Subcutaneous abdominal adipose tissue (tissue), 5 donors: ENCODE measurements at regions not wholly inside any gene's neighbourhood (a gene's known extent, or its start where the extent isn't known, plus 50 kb on each side); places are given as distances from the start of the nearest gene placed in this dataset.
"Not testable (repeated sequence)": the region's sequence is repeated elsewhere in the genome, so short reads cannot be mapped to it uniquely, and the experiment has no call there.

ENCODE experiments used
- H3K27ac ChIP-seq: one replicate; pipeline ENCODE4 v1.7.0; 2013; ENCODE audit warnings: low read depth, mild to moderate bottlenecking, inconsistent platforms, low read length, moderate library complexity
- H3K27me3 ChIP-seq, 5 donors: one replicate each; pipeline ENCODE4 v1.7.0; 2013; ENCODE audit warnings: low read length in 5 of 5, inconsistent platforms in 1 of 5; ENCODE audit not compliant: control insufficient read depth in 5 of 5, insufficient read depth in 4 of 5
- H3K36me3 ChIP-seq, 5 donors: one replicate each; pipeline ENCODE4 v1.7.0; 2013; ENCODE audit warnings: low read length in 5 of 5; ENCODE audit not compliant: control insufficient read depth in 5 of 5, insufficient read depth in 5 of 5
- H3K4me1 ChIP-seq, 5 donors: one replicate each; pipeline ENCODE4 v1.7.0; 2013; ENCODE audit warnings: low read length in 5 of 5, mild to moderate bottlenecking in 3 of 5, moderate library complexity in 1 of 5; ENCODE audit not compliant: control insufficient read depth in 5 of 5, insufficient read depth in 5 of 5
- H3K4me3 ChIP-seq, 5 donors: one replicate each; pipeline ENCODE4 v1.7.0; 2013; ENCODE audit warnings: low read length in 5 of 5, low read depth in 1 of 5
- H3K9ac ChIP-seq, 5 donors: one replicate each; pipeline ENCODE4 v1.7.0; 2013; ENCODE audit warnings: low read length in 5 of 5, mild to moderate bottlenecking in 4 of 5, moderate library complexity in 3 of 5
- H3K9me3 ChIP-seq, 5 donors: one replicate each; pipeline ENCODE4 v1.7.0; 2013; ENCODE audit warnings: low read length in 5 of 5; ENCODE audit not compliant: control insufficient read depth in 5 of 5
- donor health status: healthy.
- donor health status: healthy.
- donor health status: healthy.
- donor health status: healthy.
- donor health status: healthy.

GRCh38 chr6:135665935-135666334 is 168.4 kb upstream of the AHI1 start:
- Histone ChIP-seq H3K4me3 (no peak overlapping the region), H3K9me3 (peaks cover 0 to 11% (median 0%) of the 10 kb centered on the region in 5 donors), H3K4me1 (peaks cover 3 to 10% (median 8%) of the 10 kb centered on the region in 5 donors), H3K27ac (no peak overlapping the region), H3K9ac (no peak overlapping the region), H3K27me3 (peaks cover 0 to 3% (median 0%) of the 10 kb centered on the region in 5 donors), H3K36me3 (no peaks in the 10 kb centered on the region)

- H3K36me3 ChIP-seq: no peaks in the 10 kb centered on the region
- peaks cover 0 to 3% (median 0%) of the 10 kb centered on the region in 5 donors for H3K27me3 ChIP-seq
- H3K4me3 ChIP-seq: peak overlapping the region; percentile 33 to 61 (median 54)
- peak overlapping the region in 2 of 5 donors; percentile 26 to 52 for H3K9ac ChIP-seq
- no peak overlapping the region for H3K27ac ChIP-seq
- peaks cover 3 to 10% (median 8%) of the 10 kb centered on the region in 5 donors for H3K4me1 ChIP-seq
- H3K9me3 ChIP-seq: peaks cover 0 to 12% (median 6%) of the 10 kb centered on the region in 5 donors
Measured at GRCh38 chr6:135667691-135668455, 170.3 kb upstream of the AHI1 start.

- Histone ChIP-seq H3K9me3 (peaks cover 0 to 7% (median 6%) of the 10 kb centered on the region in 5 donors), H3K27me3 (peaks cover 0 to 3% (median 0%) of the 10 kb centered on the region in 5 donors), H3K4me1 (peaks cover 3 to 10% (median 8%) of the 10 kb centered on the region in 5 donors), H3K36me3 (no peaks in the 10 kb centered on the region), H3K4me3 (peak overlapping the region in 1 of 5 donors; percentile 7), H3K27ac (no peak overlapping the region), H3K9ac (no peak overlapping the region)
Measured at GRCh38 chr6:135672256-135672655, 174.7 kb upstream of the AHI1 start.

DNA sequence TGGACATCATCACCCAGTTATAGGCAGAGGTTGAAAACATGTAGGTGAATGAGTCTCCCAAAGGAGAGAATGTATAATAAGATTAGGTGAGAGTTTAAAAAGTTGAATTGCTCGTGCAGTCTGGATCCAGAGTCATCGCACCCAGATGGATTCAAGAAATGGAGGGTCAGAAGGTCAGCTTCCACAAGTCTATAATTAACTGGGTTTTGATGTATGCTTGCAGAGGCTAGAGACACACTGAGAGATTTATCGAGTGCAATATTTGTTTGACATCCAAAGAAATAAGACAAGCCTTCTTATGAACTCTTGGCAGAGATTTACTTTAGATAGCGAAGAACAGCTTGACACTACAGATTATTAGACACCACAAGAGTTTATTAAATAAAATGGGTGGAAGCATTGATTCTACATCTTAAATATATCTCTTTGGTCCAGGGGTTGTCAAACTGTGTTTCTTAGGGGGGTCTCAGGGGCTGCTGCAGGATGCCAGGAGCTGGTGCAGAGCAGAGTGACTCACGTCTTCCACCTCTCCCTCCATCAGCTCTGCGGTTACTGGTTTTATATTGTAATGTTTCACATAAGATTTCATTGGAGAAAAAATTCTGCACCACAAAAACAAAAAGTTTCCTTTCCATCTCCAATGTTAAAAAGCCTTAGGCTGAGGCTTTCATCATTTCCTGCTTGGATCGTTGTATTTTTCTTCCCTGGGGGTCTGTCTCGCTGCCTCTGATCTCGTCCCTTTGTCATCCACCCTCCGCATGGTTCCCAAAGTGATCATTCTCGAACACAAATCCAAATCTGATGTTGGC is 176.2 kb upstream of the AHI1 start:
- H3K9ac ChIP-seq: no peak overlapping the region
- H3K36me3 ChIP-seq: no peaks in the 10 kb centered on the region
- no peak overlapping the region for H3K4me3 ChIP-seq
- H3K27ac ChIP-seq: no peak overlapping the region
- H3K27me3 ChIP-seq: no peaks in the 10 kb centered on the region
- no peaks in the 10 kb centered on the region for H3K4me1 ChIP-seq
- H3K9me3 ChIP-seq: peaks cover 0 to 7% (median 6%) of the 10 kb centered on the region in 5 donors

DNA sequence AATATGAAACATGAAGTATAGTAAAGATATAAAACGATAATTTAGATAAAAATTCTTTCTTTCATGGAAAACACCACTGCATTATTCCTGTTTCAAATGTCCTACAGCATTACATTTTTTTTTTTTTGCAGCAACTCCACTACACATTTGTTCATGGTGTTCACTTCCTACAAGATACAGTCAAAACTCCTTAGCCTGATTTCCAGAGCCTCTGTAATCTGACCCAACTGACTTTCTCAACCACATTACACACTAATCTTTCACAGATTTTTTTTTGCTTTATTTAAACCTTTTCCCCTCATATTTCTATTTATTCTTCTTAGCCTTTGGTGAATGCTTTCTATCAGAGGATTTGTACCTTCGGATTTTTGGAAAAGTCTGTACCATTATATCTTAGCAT is 176.5 kb upstream of the PDE7B start:
- Histone ChIP-seq H3K4me1 (no peaks in the 10 kb centered on the region), H3K27me3 (no peaks in the 10 kb centered on the region), H3K4me3 (no peak overlapping the region), H3K9me3 (peaks cover 0 to 7% (median 6%) of the 10 kb centered on the region in 5 donors), H3K27ac (no peak overlapping the region), H3K36me3 (no peaks in the 10 kb centered on the region), H3K9ac (no peak overlapping the region)

- Histone ChIP-seq H3K4me3 (no peak overlapping the region), H3K4me1 (peaks cover 0 to under 1% (median 0%) of the 10 kb centered on the region in 5 donors), H3K9ac (no peak overlapping the region), H3K27ac (no peak overlapping the region), H3K9me3 (peaks cover 0 to 7% (median 6%) of the 10 kb centered on the region in 5 donors), H3K27me3 (no peaks in the 10 kb centered on the region), H3K36me3 (no peaks in the 10 kb centered on the region)
Measured at GRCh38 chr6:135675862-135676261, 175.6 kb upstream of the PDE7B start.

- Histone ChIP-seq H3K9ac (no peak overlapping the region), H3K9me3 (no peaks in the 10 kb centered on the region), H3K27me3 (no peaks in the 10 kb centered on the region), H3K27ac (no peak overlapping the region), H3K4me3 (no peak overlapping the region), H3K36me3 (no peaks in the 10 kb centered on the region), H3K4me1 (peaks cover 0 to 9% (median 4%) of the 10 kb centered on the region in 5 donors)
Measured at GRCh38 chr6:135680964-135681913, 170.3 kb upstream of the PDE7B start.

DNA sequence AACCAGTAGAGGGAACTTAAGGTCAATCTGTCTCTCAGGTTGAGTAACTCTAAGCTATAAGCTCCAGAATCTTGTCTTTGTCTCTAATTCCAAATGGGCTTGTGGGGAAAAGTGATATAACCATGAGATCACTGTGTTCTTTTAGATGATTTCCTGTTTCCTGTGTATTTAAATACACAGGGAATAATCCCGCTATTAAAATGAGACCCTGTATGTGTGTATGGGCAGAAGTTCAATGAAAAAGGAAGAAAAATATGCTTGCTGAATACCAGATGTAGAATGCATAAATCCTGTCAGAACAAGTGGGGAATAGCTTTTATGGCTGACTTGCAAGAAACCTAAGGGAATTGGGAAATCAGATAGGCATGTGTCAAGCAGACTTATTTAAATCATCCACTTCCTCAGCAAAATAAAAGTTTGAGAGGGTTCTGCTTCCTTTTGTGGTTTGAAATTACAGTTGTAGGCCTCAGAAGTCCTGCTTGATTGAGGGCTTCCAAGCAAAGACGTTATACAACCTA is 164.7 kb upstream of the PDE7B start:
- peak overlapping the region; percentile 22 for H3K27ac ChIP-seq
- no peaks in the 10 kb centered on the region for H3K27me3 ChIP-seq
- H3K9ac ChIP-seq: peak overlapping the region in 1 of 5 donors; percentile 37
- no peaks in the 10 kb centered on the region for H3K36me3 ChIP-seq
- peak overlapping the region in 1 of 5 donors; percentile 2 for H3K4me3 ChIP-seq
- no peaks in the 10 kb centered on the region for H3K9me3 ChIP-seq
- peaks cover 5 to 20% (median 16%) of the 10 kb centered on the region in 5 donors for H3K4me1 ChIP-seq

GRCh38 chr6:135688476-135688875 is 163.0 kb upstream of the PDE7B start:
- H3K4me1 ChIP-seq: peaks cover 5 to 20% (median 16%) of the 10 kb centered on the region in 5 donors
- not testable (repeated sequence) for H3K27me3 ChIP-seq

More at GRCh38 chr6:135688476-135688875, 163.0 kb upstream of the PDE7B start:
- not testable (repeated sequence) for H3K36me3 ChIP-seq, H3K4me3 ChIP-seq, H3K9ac ChIP-seq, H3K27ac ChIP-seq, H3K9me3 ChIP-seq
